Parathyroid adenoma (tissue), 2 donors: ENCODE measurements at regions not wholly inside any gene's neighbourhood (a gene's known extent, or its start where the extent isn't known, plus 50 kb on each side); places are given as distances from the start of the nearest gene placed in this dataset.

ENCODE experiments used
- H2AFZ ChIP-seq: fragments of 300-600 bp; sonication (generic); one replicate; pipeline ENCODE4 v1.7.0; 2017; ENCODE audit warnings: antibody characterized with exemption, mild to moderate bottlenecking
- H3K27ac ChIP-seq: fragments of 300-600 bp; sonication (generic); one replicate; pipeline ENCODE4 v1.7.0; 2017
- H3K27me3 ChIP-seq: fragments of 300-600 bp; sonication (generic); one replicate; pipeline ENCODE4 v1.7.0; 2017; ENCODE audit warnings: low read length; ENCODE audit not compliant: control insufficient read depth, insufficient read depth
- H3K36me3 ChIP-seq: fragments of 300-600 bp; sonication (generic); one replicate; pipeline ENCODE4 v1.7.0; 2017; ENCODE audit warnings: low read length; ENCODE audit not compliant: control insufficient read depth, insufficient read depth
- H3K4me1 ChIP-seq: fragments of 300-600 bp; sonication (generic); one replicate; pipeline ENCODE4 v1.7.0; 2017; ENCODE audit warnings: control low read depth
- H3K4me2 ChIP-seq: fragments of 300-600 bp; sonication (generic); one replicate; pipeline ENCODE4 v1.7.0; 2017; ENCODE audit warnings: low read length
- H3K4me3 ChIP-seq: fragments of 300-600 bp; sonication (generic); one replicate; pipeline ENCODE4 v1.7.0; 2017; ENCODE audit warnings: low read depth, low read length
- H3K79me2 ChIP-seq: fragments of 300-600 bp; sonication (generic); one replicate; pipeline ENCODE4 v1.7.0; 2017; ENCODE audit warnings: control low read depth
- H3K9ac ChIP-seq: fragments of 300-600 bp; sonication (generic); one replicate; pipeline ENCODE4 v1.7.0; 2017; ENCODE audit warnings: mild to moderate bottlenecking
- H3K9me3 ChIP-seq: fragments of 300-600 bp; sonication (generic); one replicate; pipeline ENCODE4 v1.7.0; 2017; ENCODE audit warnings: low read length; ENCODE audit not compliant: control insufficient read depth
- TF ChIP-seq, protein P1 (sequence below): fragments of 300-600 bp; sonication (generic); IDR thresholded peaks from one replicate; pipeline ENCODE4 v1.7.0; 2017; ENCODE audit warnings: antibody characterized with exemption, mild to moderate bottlenecking
- donor health status: primary hyperparathyroidism.

DNA sequence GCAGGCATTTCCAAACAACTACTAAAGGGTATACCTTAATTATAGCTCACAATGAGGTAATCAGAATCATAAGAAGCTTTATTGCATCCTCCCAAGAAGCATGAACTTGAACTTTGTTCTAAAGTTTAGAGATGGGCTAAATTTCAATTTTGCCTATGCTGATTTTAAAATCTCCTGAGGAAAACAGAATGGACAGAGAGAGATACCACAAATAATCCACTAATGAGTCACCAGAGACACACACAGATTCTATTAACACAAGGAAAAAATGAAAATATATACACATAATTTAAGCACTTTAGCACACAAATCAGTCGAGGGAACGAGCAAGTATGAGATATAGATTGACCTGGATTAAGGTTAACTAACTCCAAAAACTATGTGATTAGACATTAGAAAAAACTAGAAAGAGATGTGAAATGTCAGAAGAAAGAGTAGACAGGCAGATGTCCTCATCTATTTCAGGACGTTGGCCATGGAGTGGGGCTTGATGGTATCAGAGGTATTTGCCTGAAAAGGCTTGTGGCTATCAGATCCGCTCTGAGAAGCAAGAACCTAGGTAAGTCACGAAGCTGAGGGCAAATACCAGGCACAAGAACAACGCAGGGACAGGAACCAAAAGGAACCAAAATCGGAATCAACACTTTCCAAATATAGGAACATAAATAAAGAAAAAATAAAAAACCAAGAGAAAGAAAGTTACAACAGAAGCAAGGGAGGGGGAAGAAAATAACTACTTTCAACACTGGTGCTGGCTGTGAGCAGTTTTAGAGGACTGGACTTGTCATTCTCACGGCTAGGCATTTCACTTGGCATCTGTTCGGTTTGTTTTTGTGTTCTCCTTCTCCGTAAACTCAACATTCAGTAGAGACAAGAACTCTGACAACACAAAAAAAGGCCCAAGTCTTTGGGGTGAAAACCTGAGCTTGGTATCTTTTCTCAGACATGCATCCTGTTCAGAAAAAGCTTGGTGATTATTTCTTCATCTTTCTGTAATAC lies 294.6 kb upstream of the PUM3 start:
- TF ChIP-seq, protein P1, sequence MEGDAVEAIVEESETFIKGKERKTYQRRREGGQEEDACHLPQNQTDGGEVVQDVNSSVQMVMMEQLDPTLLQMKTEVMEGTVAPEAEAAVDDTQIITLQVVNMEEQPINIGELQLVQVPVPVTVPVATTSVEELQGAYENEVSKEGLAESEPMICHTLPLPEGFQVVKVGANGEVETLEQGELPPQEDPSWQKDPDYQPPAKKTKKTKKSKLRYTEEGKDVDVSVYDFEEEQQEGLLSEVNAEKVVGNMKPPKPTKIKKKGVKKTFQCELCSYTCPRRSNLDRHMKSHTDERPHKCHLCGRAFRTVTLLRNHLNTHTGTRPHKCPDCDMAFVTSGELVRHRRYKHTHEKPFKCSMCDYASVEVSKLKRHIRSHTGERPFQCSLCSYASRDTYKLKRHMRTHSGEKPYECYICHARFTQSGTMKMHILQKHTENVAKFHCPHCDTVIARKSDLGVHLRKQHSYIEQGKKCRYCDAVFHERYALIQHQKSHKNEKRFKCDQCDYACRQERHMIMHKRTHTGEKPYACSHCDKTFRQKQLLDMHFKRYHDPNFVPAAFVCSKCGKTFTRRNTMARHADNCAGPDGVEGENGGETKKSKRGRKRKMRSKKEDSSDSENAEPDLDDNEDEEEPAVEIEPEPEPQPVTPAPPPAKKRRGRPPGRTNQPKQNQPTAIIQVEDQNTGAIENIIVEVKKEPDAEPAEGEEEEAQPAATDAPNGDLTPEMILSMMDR, result no peak
- no peak overlapping the region for H3K4me2 ChIP-seq
- no peak overlapping the region for H3K4me3 ChIP-seq

DNA sequence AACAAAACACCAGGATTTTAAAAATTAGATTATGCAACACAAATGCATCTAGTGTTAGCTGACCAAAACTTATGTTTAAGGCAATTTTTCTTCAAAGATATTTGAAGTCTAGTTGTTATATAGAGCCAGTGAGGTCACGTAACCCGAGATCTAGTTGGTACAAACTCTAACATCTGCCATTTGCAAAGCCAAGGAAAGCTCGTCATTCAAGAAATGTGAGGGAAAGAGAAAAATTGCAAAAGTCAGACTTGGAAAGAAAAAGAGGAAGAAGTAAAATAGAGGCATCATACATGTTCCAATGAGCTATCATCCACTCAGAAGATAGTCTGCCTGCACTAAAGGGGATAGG lies 293.4 kb upstream of the PUM3 start:
- Histone ChIP-seq H2AFZ (no peak overlapping the region), H3K27me3 (no peaks in the 10 kb centered on the region), H3K4me3 (no peak overlapping the region), H3K79me2 (no peaks in the 10 kb centered on the region), H3K9ac (no peak overlapping the region), H3K4me2 (no peak overlapping the region), H3K9me3 (no peaks in the 10 kb centered on the region), H3K36me3 (no peaks in the 10 kb centered on the region), H3K4me1 (no peaks in the 10 kb centered on the region), H3K27ac (no peak overlapping the region)
- TF ChIP-seq, protein P1, result no peak

More for the DNA sequence above, 294.6 kb upstream of the PUM3 start:
- no peak overlapping the region for H3K9ac ChIP-seq
- no peak overlapping the region for H3K27ac ChIP-seq
- H3K79me2 ChIP-seq, result no peaks in the 10 kb centered on the region
- H3K27me3 ChIP-seq, result no peaks in the 10 kb centered on the region
- H2AFZ ChIP-seq, result no peak overlapping the region
- no peaks in the 10 kb centered on the region for H3K9me3 ChIP-seq
- H3K36me3 ChIP-seq, result no peaks in the 10 kb centered on the region
- H3K4me1 ChIP-seq, result no peaks in the 10 kb centered on the region

DNA sequence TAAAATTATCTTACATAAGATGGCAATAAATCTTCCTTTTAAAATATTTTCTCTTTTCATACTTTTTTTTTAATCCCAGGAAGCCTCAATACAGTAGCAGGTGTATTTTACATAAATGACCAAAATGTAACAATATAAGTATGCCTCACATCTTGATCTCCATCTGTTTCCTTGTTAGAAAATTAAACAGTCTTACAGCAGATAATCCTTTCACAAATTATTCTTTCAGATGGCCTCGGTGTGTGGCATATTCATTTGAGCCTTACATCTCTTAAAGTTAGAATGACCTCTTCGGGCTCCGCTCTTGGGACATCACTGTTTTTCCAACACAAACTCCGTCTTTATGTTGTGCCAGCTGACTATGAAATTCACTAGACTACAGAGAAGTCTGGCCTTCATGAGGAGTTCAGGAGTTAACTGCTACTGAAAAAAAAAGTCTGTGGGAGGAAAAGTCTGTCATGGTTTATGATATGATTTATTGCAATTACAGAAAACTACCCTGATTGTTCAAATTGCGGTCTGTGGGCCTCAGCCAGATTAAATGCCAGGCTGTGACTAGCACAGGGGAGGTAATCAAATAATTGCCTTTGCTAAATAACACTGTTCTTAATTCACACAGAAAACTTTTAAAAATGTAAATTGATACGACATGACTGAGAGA lies 292.9 kb upstream of the PUM3 start:
- Histone ChIP-seq H3K9ac (no peak overlapping the region), H3K79me2 (no peaks in the 10 kb centered on the region), H3K36me3 (no peaks in the 10 kb centered on the region), H3K9me3 (no peaks in the 10 kb centered on the region), H3K27ac (no peak overlapping the region), H3K27me3 (no peaks in the 10 kb centered on the region), H3K4me3 (no peak overlapping the region), H2AFZ (no peak overlapping the region), H3K4me2 (no peak overlapping the region), H3K4me1 (no peaks in the 10 kb centered on the region)
- TF ChIP-seq, protein P1, result no peak

DNA sequence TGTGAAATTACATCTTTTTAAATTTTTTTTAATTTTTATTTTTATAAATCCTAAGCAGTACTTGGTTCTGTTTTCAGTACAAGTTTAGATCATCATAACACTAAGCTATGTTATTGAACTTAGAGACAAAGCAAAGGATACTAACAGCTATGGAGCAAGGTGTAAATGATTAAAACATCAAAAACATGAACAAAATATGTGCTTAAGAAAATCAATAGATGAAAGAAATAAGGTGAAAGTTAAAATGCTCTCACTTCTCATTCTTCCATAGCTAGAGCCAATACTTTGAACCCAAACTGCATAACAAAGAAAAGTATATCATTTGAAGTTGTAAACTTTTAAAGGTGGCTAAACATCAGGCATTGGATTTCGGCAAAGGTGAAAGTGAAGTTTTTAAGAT lies 292.3 kb upstream of the PUM3 start:
- TF ChIP-seq, protein P1, result no peak
- H2AFZ ChIP-seq, result no peak overlapping the region
- H3K9ac ChIP-seq, result no peak overlapping the region
- H3K79me2 ChIP-seq, result no peaks in the 10 kb centered on the region
- no peak overlapping the region for H3K27ac ChIP-seq
- H3K36me3 ChIP-seq, result no peaks in the 10 kb centered on the region
- no peaks in the 10 kb centered on the region for H3K27me3 ChIP-seq
- H3K4me2 ChIP-seq, result no peak overlapping the region
- no peak overlapping the region for H3K4me3 ChIP-seq
- no peaks in the 10 kb centered on the region for H3K4me1 ChIP-seq
- no peaks in the 10 kb centered on the region for H3K9me3 ChIP-seq
